HG02885 (cell line): ENCODE measurements at regions not wholly inside any gene's neighbourhood (a gene's known extent, or its start where the extent isn't known, plus 50 kb on each side); places are given as distances from the start of the nearest gene placed in this dataset.
A peak's percentile ranks its signal among the peaks of the same experiment; 100 is the strongest.

Experiments
- ATAC-seq: cut with Tn5 transposase; IDR thresholded peaks from one replicate; pipeline ENCODE4 v1.9.1; 2021; ENCODE audit warnings: mild to moderate bottlenecking; ENCODE audit not compliant: unreplicated experiment, poor library complexity

DNA sequence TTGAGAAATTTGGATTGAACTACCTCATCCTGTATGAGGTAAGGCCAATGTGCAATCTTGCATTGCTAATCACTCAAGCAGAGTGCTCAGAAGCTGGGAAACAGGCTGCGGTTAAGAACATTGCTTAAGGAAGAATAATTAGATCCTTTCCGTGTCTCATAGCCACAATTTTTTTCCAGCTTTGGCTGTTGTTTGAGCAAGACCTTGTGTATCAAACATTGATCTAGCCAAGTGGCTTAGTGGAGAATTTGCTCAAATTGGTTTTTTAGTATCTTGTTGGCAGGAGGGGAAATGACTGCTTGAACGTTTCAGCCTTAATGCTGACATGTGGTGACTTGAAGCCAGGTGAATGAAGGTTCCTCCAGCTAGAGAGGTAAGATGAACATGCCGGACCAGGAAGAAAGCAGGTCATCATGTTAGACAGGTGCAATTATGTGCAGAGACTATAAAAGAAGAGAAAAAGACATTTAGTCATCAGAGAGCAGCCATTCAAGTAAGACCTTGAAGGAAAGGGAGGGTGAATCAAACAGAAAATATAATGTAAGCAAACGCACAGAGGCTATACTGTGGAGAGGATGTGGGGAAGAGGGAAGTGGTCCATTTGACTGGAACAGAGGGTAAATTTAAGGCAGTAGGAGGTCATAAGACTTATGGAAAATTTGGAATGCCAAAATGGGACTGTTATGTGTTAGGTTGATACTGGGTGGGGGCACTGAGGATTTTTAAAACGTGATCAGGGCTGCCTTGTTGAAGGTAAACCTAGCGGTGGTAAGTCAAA lies 98.9 kb upstream of the CYP1B1 start:
- ATAC-seq, result no peak

DNA sequence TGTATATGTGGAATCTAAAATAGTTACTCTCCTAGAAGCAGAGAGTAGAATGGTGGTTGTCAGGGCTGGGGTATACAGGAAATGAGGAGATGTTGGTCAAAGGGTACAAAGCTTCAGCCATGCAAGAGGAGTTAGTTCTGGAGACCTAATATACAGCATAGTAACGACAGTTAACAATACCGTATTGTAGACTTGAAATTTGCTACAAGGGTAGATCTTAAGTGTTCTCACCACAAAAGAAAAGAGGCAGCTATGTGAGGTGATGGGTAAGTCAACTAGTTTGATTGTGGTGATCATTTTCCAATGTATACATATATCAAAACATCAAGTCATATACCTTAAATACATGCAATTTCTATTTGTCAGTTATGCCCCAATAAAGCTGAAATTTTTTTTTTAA lies 98.2 kb upstream of the CYP1B1 start:
- ATAC-seq, result no peak

DNA sequence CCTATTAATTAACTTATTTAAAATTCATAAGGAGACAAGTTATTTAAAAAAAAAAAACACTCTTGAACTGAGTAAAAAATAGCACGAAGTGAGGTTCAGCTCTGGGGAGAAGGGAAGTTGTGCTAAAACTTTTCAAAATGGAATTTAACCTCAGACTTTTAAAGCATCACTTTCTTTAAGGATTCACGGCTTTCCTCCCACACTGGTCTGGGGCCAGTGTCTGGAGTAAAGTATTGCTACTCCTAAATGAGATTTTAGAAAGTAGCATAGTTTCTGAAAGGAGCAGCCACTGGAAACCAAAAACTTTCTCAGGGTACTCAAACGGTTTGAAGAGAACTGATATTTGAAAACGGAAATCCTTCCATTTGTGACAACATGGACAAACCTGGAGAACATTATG lies 97.7 kb upstream of the CYP1B1 start:
- no peak for ATAC-seq

DNA sequence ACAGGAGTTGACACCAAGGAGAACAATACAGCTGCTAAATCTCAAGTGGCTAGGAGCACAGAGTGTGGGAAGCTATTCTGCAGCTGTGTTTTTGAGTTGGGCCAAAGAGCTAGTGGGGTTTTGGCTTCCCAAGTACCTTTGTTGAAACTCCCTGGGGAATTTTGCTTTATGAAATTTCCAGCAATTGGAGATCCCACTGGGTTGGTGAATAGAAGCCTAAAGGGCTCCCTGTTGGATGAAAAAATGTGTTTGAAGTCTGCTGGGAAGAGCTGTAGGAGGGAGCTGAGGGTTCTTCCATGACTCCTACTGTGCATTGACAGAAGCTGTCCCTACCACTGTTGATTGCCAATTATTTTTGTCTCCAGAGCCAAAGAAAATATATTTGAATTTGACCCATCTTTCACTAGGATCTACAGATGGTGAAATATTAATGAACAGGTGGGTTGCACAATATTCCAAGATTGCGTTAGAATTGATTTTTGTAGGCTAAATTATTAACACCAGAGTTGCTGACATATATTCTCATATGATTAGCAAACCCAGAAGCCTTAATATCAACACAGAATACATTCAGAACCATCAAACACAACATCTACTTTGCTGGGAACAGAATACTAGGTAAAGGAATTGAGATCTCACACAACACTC lies 95.4 kb upstream of the CYP1B1 start:
- no peak for ATAC-seq

DNA sequence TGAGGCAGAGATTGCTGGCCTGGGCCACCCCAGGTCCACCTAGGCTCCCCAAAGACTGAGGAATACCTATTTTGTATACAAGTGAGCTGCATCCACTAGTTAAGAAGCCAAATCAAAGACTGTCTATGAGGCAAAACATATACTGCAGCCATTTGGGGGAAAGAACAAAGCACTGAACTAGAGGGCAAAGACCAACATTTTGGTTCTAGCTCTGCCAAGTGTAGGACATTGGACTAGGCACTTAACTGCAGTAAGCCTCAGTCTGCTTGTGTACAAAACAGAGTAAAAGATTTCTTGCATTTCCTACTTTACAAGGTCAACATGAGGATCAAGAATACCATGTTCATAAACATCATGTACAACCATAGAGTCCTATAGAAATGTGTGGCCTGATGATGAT lies 94.8 kb upstream of the CYP1B1 start:
- no peak for ATAC-seq

DNA sequence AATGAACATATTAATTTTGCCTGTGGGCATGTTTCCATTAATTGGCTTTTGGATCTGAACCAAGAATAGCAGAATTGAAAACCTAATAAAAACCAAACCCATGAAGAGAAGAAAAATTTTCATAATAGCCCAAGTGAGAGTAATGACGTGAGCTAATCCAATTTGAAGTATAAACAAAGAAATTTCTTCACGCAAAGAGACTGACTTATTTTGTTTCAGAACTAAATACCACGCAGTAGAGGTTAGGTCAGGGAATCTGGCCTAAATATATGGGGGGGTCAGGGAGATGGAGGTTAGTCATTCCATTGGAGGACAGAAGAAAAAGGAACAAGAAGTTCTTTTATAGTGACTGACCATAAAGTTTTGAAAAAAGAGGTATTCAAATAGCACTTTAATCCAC lies 94.1 kb upstream of the CYP1B1 start:
- ATAC-seq, result no peak

DNA sequence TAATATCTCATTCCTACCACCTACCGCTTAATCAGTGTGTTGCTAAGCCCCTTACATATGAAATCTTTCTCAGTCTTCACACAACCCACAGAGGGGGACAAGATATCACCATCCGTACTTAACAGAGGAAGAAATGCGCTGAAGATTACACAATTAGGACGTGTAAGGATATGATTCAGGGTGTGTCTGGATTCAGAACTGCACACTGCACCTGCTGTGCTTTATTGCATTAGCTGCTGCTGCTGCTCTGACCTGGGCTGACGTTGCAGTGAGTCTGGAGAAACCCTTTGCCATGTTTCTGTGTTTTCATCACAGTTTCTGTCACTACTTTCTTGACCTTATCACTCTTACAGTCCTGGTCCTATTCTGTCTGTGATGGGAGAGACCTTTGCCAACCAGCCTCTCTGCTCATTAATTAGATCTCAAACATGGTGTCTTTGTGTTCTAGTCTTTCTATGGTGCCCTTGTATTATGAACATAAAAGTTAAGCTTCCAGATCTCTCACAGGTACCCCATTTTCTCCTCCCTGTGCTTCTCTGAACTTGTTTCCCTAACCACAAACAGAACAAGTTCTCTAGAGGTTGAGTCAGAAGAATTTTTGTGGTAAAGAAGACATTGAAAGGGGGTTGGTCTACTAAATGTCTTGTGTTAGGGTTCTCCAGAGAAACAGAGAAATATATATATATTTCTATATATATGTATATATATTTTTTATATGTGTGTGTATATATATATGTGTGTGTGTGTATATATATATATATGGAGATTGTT lies 92.9 kb upstream of the CYP1B1 start:
- no peak for ATAC-seq

DNA sequence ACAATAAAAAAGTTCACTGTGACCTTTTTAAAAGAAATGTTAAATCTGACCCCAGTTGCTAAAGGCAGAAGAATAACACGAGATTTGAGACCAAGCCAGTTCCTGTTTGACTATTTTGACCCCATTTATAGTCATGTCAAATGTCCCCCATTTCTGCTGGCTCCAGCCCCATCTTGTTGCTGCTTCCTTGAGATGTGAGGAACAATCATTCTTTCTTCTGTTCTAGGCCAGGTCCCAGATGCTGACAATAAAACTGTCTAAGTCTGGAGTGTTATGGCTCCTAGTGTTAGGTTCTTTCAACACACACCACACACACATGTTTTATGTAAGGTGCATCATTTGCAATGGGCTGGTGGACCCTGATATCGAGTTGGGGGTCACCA lies 92.0 kb upstream of the CYP1B1 start:
- ATAC-seq, result no peak

DNA sequence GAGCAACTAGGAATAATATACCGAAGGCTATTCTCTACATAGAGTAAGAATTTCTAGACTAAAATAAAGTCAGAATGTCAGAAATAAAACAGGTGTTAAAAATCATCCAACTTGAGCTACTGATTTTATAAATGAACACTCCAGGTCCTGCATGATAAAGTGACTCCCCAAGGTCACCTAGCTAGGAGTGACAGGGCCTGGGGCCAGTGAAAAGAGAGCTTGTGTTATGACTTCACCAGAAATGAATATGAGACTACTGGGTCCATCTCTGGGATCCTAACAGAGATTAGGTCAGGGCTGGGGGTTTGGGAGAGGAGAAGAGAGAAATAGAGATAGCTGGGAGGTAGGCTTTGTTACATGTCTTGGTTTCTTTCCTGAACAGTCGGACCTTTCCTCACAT lies 89.7 kb upstream of the CYP1B1 start:
- ATAC-seq, result no peak

DNA sequence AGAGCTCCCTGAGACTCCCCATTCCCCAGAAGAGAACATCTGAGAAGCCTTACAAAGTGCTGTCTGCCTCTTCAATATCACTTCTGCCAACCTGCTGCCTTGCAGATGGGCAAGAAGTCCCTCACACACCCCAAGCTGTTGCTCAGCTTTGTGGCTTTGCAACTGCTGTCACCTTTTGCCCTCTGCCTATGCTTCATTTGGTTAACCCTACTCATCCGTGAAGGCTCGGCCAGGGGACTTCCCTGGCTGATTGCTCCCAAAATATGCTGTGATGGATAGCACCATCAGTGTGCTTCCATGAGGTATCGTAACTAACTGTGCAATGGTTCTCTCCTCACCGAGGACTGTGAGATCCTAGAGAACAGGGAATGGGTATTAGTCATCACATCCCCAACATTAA lies 88.9 kb upstream of the CYP1B1 start:
- peak; percentile 71 for ATAC-seq

DNA sequence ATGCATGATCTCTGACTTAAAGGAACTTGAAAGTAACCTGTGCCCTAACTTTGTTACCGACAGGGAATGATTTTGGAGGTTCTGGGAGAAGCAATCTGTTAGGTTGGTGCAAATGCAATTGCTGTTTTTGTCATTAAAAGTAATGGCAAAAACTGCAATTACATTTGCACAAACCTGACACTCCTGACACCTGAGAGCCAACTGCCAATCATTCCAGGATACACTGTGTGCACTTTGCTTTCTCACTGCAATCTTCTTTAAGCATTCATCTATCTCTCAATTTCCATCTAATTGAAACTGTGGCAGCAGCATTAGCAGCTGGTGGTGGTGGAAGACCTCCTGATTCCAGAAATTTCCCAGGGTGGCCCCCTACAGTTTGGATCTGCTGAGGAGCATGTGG lies 87.6 kb upstream of the CYP1B1 start:
- ATAC-seq, result no peak

DNA sequence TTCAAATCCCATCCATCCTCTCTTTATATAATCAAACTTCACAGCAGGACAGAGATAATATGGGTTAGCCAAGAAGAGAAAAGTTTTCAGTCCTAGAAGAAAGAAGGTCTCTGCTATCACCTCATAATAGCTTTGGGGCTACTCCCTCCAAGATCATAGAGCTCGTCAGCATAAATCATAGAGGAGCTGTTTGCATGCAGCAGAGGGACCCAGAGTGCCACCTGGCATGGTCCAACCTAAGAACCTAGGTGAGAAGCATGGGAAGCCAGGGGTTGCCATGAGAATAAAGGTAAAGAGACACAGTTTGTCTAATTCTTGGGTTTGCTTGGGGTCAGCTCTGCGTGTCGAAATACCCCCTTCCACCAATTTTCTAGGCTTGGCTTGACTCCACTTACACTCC lies 87.1 kb upstream of the CYP1B1 start:
- no peak for ATAC-seq

DNA sequence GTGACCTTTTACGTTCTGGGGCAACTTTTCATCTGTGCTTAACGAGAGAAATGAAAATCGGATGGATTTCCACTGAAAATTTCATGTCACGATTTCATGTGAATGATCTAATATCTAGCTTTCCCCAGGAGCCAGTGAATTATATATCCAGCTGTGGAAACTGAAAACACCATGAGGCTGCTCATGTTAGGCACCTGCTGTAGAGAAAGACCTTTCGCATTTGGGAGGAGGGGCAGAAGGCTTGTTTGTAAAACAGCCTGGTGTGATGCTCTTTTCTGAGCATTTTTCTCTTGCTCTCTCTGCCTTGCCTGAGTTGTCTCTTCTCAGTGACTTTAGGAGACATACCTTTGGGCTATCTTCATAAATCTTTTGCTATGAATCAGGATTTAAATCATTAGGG lies 84.6 kb upstream of the CYP1B1 start:
- no peak for ATAC-seq

DNA sequence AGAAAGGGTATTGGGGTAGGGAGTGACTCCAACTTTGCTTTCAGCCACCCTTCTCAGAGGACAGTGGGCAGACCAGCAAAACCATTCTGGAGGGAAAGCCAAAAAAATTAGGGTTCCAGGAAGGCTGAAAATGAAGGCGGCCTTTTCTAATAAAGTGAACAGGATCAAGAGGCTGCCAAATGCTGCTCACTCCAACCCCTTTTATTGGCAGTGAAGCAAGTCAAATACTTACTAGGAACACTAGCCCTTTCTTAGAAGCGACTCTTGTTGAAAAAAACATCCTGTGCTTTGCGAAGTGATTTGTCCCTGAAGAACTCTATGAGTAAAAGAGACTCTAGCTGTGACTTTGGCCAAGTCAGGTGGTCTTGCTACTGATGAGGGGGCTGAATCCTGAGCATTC lies 83.6 kb upstream of the CYP1B1 start:
- no peak for ATAC-seq

DNA sequence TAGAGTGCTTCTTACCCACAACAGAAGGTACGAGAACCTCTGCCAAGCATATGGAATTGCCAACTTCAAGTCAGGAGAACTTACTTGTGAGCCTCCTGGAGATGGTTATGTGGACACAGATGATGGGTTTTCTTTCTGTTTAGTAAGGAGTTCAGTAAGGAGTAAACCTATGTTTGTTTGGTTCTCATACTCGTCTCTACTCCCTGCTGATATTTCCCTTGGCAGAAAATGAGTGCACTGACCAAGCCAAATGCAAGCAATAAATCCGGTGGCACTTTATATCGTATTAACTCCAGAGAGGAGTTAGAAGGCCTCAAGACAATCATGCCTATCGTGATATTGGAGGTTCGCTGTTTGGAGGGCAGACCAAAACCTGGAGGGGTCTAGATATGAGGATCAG lies 83.2 kb upstream of the CYP1B1 start:
- no peak for ATAC-seq

DNA sequence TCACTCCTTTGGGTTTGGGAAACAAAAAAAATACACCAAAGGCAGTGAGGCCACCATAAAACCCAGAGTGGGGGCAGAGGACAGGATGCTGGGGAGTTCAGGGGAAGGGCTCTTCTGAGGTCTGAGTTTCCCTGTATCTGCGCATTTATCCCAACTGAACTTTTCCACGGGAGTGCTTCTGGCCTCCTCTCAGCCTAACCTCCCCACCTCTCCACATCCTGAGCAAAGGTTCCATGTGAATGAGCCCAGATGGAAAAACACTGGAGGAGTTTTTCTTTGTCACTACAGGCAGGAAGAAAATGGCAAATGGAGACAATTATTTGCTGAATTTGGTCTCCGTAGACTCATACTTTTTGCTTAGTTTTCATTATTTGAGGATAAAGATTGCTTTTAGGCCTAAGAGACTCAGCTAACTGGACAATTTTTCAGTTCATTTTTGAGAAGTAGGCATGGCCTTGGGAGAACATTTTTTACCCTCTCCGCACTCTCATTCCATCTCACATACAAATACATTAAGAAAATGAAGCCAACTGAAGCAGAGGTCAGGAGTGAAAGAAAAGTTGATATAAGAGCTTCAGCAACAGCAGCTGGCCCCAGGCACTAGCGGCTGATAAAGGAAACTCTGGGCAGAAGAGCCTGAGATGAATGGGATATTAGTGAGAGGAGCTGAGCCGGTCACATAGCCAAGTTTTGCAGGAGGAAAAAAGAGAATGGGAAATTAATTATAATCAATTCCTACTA lies 82.6 kb upstream of the CYP1B1 start:
- ATAC-seq, result no peak

DNA sequence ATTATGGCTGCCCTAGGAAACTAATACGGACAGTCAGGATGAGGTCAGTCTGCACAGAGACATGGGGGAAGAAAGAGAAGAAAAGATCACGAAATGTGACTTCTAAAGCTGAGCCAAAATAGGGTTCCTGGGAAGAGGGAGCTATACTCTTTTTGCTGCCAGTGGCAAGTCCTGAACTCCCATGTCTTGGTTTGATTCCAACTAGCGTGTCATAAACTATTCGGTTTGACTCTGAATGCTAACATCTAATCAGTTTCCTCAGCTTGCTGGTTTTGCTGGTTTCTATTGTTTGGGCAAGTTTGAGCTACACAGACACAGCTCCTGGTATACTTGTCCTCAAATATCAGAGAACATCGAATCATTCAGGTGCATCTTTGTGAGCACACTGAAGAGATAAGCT lies 80.5 kb upstream of the CYP1B1 start:
- ATAC-seq, result no peak

DNA sequence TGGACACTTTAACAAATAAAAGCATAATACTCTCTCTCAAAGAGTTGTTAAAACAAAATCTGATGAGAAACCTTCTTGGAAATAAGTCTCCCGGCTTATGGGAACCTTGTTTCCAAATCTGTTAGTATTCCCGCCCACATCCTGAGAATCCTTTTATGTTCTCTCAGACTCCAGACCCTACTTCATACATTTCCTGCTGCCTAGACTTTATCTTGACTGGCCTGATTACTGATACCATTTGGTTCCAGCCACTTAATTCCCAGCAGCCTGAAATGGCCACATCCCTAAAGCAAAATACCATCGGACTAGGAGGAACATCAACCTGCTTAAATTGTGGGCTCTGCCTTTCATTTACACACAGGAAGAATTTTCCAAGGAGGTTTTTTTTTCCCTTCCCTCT lies 79.1 kb upstream of the CYP1B1 start:
- ATAC-seq, result no peak

DNA sequence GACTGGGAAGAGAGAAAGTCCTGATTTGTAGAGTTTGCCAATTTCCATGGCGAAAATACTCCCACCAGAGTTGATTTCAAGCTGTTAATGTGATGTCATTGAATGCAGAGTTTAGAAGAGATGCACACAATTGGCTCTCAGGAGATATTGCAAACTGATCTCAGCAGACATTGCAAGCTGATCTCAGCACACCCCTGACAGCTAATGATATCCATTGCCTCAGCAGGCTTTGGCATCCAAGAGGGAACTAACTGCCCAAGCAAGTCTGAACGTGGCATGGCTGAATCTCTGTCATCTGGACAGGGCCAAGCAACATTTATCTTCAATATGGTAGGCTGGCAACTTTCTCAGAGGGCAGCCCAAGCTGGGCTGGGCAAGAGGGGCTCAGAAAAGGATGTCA lies 78.4 kb upstream of the CYP1B1 start:
- ATAC-seq, result no peak

DNA sequence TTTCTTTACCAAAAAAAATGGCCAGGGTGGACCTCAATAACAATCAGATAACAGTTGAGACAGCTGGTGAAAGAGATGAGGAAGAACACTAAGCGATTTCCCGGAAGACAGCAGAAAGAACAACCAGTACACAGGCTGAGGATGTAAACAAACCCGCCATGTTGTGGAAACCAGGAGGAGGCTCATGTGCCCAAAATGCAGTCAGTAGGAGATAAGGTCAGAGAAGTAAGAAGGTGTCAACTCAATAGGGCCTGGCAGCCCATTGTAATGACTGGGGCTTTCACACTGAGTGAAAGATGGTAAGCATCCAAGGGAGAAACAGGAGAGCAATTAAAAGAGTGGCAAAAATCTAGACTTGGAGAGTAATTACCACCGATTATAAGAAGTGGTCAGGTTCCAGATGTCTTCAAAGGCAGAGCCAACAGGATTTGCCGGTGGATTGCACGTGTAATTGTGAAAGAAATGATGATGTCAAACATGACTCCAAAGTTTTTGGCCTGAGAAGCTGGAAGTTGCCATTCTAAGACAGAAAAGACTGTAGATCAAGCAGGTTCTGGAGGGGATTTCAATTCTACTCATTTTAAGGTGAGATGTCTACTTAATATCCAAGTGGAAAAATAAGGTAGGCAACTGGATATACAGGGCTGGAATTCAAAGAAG lies 77.7 kb upstream of the CYP1B1 start:
- no peak for ATAC-seq
